HG02852 (cell line): ENCODE measurements at regions not wholly inside any gene's neighbourhood (a gene's known extent, or its start where the extent isn't known, plus 50 kb on each side); places are given as distances from the start of the nearest gene placed in this dataset.
"Not testable (repeated sequence)": the region's sequence is repeated elsewhere in the genome, so short reads cannot be mapped to it uniquely, and the experiment has no call there.

ENCODE experiments used
- ATAC-seq: cut with Tn5 transposase; IDR thresholded peaks from one replicate; pipeline ENCODE4 v1.9.1; 2021; ENCODE audit warnings: mild to moderate bottlenecking, moderate library complexity; ENCODE audit not compliant: unreplicated experiment

GRCh38 chr1:88474555-88475304 is 209.3 kb upstream of the PKN2 start:
- ATAC-seq, result no peak

- ATAC-seq, result no peak
Measured at GRCh38 chr1:88484881-88485280, 199.2 kb upstream of the PKN2 start.

GRCh38 chr1:88488237-88488636 is 195.8 kb upstream of the PKN2 start:
- no peak for ATAC-seq

- ATAC-seq, result no peak
Measured at GRCh38 chr1:88490676-88491075, 193.4 kb upstream of the PKN2 start.

GRCh38 chr1:88499671-88500070 is 184.4 kb upstream of the PKN2 start:
- no peak for ATAC-seq

GRCh38 chr1:88502886-88503285 is 181.2 kb upstream of the PKN2 start:
- no peak for ATAC-seq

- no peak for ATAC-seq
Measured at GRCh38 chr1:88503646-88504045, 180.4 kb upstream of the PKN2 start.

- no peak for ATAC-seq
Measured at GRCh38 chr1:88504601-88505000, 179.5 kb upstream of the PKN2 start.

- ATAC-seq, result no peak
Measured at GRCh38 chr1:88509379-88509778, 174.7 kb upstream of the PKN2 start.

- ATAC-seq, result no peak
Measured at GRCh38 chr1:88514544-88515060, 169.5 kb upstream of the PKN2 start.

GRCh38 chr1:88517499-88517898 is 166.6 kb upstream of the PKN2 start:
- not testable (repeated sequence) for ATAC-seq

GRCh38 chr1:88519156-88519555 is 164.9 kb upstream of the PKN2 start:
- ATAC-seq, result no peak

GRCh38 chr1:88523854-88524528 is 160.1 kb upstream of the PKN2 start:
- no peak for ATAC-seq

- ATAC-seq, result no peak
Measured at GRCh38 chr1:88526456-88526855, 157.6 kb upstream of the PKN2 start.

GRCh38 chr1:88528792-88529191 is 155.3 kb upstream of the PKN2 start:
- ATAC-seq, result no peak

GRCh38 chr1:88529581-88529980 is 154.5 kb upstream of the PKN2 start:
- no peak for ATAC-seq

- no peak for ATAC-seq
Measured at GRCh38 chr1:88530246-88530645, 153.8 kb upstream of the PKN2 start.

- no peak for ATAC-seq
Measured at GRCh38 chr1:88537787-88538186, 146.3 kb upstream of the PKN2 start.

- ATAC-seq, result no peak
Measured at GRCh38 chr1:88538222-88538899, 145.7 kb upstream of the PKN2 start.

GRCh38 chr1:88540255-88540654 is 143.8 kb upstream of the PKN2 start:
- no peak for ATAC-seq

- ATAC-seq, result no peak
Measured at GRCh38 chr1:88541596-88541995, 142.5 kb upstream of the PKN2 start.

- no peak for ATAC-seq
Measured at GRCh38 chr1:88544195-88544594, 139.9 kb upstream of the PKN2 start.
